Pancreas (tissue), 10 donors: ENCODE measurements at regions not wholly inside any gene's neighbourhood (a gene's known extent, or its start where the extent isn't known, plus 50 kb on each side); places are given as distances from the start of the nearest gene placed in this dataset.

ENCODE experiments used
- ATAC-seq, 4 donors: fragments of 200-7000 bp; cut with Tn5 transposase; one replicate each; pipeline versions ENCODE4 v1.8.0 to v1.9.1; 2020; ENCODE audit warnings: mild to moderate bottlenecking in 4 of 4, moderate library complexity in 4 of 4
- DNase-seq, 6 donors: peaks; one replicate each; pipeline ENCODE4 v3.0.0-alpha.2; 2020
- FAIRE-seq: peaks from 2 replicates; lab custom pipeline; 2012; peaks lifted over from hg19 to GRCh38; lab: Jason Lieb, UNC
- H3K27ac ChIP-seq, 4 donors: fragments of 200-600 bp; sonication (generic); 1 replicate in 3 of 4; 2 replicates in 1 of 4; pipeline versions ENCODE4 v1.5.0 to v1.8.0; 2020
- H3K27me3 ChIP-seq, 4 donors: fragments of 200-600 bp; one replicate each; pipeline ENCODE4 v1.8.0; 2021
- H3K36me3 ChIP-seq, 3 donors: fragments of 200-600 bp; sonication (generic) in 1 of 3; one replicate each; pipeline versions ENCODE4 v1.5.0 to v1.8.0; 2020 to 2021
- H3K4me1 ChIP-seq, 3 donors: fragments of 200-600 bp; one replicate each; pipeline ENCODE4 v1.8.0; 2021
- H3K4me3 ChIP-seq, 4 donors: fragments of 200-600 bp; sonication (generic) in 2 of 4; one replicate each; pipeline versions ENCODE4 v1.5.0 to v1.8.0; 2020 to 2021
- H3K9me3 ChIP-seq, 4 donors: fragments of 200-600 bp; one replicate each; pipeline ENCODE4 v1.8.0; 2021
- WGBS, 2 donors: extraction: QIAGEN DNeasy Blood & Tissue Kit; methylation state at CpG; one replicate each; pipeline ENCODE4 v1.1.7; 2013; 5-methylcytosine and 5-hydroxymethylcytosine counted together
- intact Hi-C, 3 donors: fragments of 100-400 bp; cut with DNase I; formaldehyde crosslinking; loops; one replicate each; pipeline versions ENCODE4 v1.11.1 to v1.14.2; 2022
- TF ChIP-seq, protein P1 (sequence below), 4 donors: fragments of 200-600 bp; sonication (generic) in 3 of 4; IDR thresholded peaks; one replicate each; pipeline versions ENCODE4 v1.5.0 to v1.8.0; 2021; ENCODE audit warnings: antibody characterized with exemption in 4 of 4
- donor health status: healthy with polysubstance abuse.
- donor health status: DM: no; HTN: no; CAD: no; lungs with moderate emphysema.
- donor health status: DM: no; HTN: no; CAD: no.
- donor health status: control.
- donor health status: control.
- donor health status: Bipolar disorder and iron deficiency.
- donor health status: DM: yes; HTN: yes; CAD: no.
- donor health status: DM: no; HTN: no; CAD: no.
- donor health status: DM: no; HTN: no; CAD: no.
- donor health status: DM: yes; HTN: yes; CAD: no.

GRCh38 chr2:64342195-64343099 is 111.5 kb upstream of the LGALSL start:
- intact Hi-C loops, result no loop called here
- Histone ChIP-seq H3K4me3 (no peak overlapping the region), H3K36me3 (no peaks in the 10 kb centered on the region), H3K27me3 (no peaks in the 10 kb centered on the region), H3K4me1 (no peaks in the 10 kb centered on the region), H3K27ac (no peak overlapping the region), H3K9me3 (no peaks in the 10 kb centered on the region)
- no peak for FAIRE-seq
- TF ChIP-seq, protein P1, sequence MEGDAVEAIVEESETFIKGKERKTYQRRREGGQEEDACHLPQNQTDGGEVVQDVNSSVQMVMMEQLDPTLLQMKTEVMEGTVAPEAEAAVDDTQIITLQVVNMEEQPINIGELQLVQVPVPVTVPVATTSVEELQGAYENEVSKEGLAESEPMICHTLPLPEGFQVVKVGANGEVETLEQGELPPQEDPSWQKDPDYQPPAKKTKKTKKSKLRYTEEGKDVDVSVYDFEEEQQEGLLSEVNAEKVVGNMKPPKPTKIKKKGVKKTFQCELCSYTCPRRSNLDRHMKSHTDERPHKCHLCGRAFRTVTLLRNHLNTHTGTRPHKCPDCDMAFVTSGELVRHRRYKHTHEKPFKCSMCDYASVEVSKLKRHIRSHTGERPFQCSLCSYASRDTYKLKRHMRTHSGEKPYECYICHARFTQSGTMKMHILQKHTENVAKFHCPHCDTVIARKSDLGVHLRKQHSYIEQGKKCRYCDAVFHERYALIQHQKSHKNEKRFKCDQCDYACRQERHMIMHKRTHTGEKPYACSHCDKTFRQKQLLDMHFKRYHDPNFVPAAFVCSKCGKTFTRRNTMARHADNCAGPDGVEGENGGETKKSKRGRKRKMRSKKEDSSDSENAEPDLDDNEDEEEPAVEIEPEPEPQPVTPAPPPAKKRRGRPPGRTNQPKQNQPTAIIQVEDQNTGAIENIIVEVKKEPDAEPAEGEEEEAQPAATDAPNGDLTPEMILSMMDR (IDR thresholded peaks at IDR 0.05), result no peak
- DNase-seq, result no peak
- WGBS, 2 donors, result 71 to 77% methylated on average over 6 of the region's 6 CpGs
- no peak for ATAC-seq

DNA sequence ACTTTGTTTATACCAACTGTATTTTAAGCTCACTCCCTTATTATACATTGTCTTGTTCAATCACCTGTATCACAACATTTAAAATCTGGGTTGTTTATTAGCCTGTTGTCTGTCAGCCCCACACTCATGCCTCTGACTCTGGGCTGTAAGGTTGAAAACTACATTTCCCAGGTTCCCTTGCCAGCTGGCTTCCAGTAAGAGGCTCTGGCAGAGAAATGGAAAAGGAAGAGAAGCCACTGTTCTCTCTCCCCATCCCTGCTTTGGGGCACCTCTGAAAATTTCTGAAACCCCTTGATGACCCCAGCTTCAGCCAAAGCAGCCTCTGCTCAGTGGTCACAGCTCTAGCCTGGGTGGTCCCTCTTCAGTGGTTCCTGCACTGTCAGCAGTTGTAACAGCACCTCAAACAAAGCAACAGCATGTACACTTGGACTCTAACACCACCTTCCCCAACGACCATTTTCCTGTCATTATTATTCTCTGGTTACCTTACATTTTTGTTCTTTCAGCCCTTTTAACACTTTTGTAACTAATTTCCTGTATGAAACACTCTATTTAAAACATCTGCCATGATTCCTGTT is 108.9 kb upstream of the LGALSL start:
- FAIRE-seq (no peak), DNase-seq (no peak), ATAC-seq (peak in 2 of 4 donors; percentile 54 to 68)
- intact Hi-C loops, result no loop called here
- TF ChIP-seq, protein P1 (IDR thresholded peaks at IDR 0.05), result no peak
- Histone ChIP-seq H3K36me3 (no peaks in the 10 kb centered on the region), H3K4me1 (no peaks in the 10 kb centered on the region), H3K27me3 (no peaks in the 10 kb centered on the region), H3K4me3 (no peak overlapping the region), H3K27ac (no peak overlapping the region), H3K9me3 (no peaks in the 10 kb centered on the region)
- WGBS, 2 donors, result 8 to 27% methylated on average over 1 of the region's 1 CpG

DNA sequence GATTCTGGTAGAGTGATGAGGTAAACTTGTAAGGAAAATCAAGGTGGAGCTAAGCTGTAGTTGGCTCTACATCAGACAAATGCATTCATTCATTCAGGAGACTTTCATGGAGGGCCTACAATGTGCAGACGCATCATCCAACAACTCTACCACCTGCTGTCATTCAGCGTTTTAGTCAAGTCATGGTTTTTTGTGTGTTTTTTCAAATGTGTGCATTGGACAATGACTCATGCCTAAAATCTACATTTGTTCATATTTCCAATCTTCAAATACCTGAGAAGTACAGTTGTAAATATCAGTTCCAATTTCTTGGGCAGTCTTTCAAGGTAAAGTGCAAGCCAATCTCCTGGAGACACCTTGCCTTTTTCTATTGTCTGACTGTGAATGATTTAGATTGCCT is 108.0 kb upstream of the LGALSL start:
- TF ChIP-seq, protein P1 (IDR thresholded peaks at IDR 0.05), result no peak
- Histone ChIP-seq H3K36me3 (no peaks in the 10 kb centered on the region), H3K4me1 (no peaks in the 10 kb centered on the region), H3K27me3 (no peaks in the 10 kb centered on the region), H3K9me3 (no peaks in the 10 kb centered on the region), H3K4me3 (no peak overlapping the region), H3K27ac (no peak overlapping the region)
- no peak for DNase-seq
- FAIRE-seq, result no peak
- no peak for ATAC-seq
- intact Hi-C loops, result no loop called here
- WGBS, 2 donors, result 87 to 91% methylated on average over 2 of the region's 2 CpGs

DNA sequence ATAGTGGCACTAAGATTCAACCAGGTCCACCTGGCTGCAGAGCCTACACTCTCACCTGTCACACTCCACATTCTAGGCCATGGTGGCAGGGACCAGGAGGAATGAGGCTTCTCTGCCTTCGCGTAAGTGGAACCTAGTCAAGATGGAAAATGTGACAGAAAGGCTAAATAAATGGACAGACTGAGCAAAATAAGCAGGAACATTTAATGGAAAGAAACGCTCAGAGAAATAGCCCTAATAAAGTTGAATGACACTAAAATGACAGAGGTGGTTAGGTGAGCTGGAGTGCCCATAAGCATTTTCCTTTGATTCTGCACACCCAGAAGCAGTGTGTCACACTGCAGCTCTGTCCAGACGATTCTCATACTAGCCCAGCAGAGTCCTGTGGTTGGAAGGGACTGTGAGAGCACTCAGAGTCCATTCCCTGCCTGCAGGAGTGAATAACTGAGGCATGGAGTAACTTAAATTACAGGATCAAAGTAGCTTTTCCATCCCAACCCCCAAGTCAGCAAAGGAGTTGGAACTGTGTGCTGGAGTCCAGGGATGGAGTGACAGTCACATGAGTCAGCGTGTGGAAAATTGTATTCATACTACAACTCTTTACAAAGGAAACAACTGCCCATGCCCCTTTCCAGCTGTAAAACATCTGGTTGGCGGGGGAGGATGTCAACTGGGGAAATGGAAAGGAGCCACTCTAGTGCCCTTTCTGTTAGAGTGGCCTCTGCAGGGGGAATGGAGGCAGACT is 105.4 kb upstream of the LGALSL start:
- Histone ChIP-seq H3K27me3 (no peaks in the 10 kb centered on the region), H3K9me3 (no peaks in the 10 kb centered on the region), H3K4me3 (no peak overlapping the region), H3K4me1 (no peaks in the 10 kb centered on the region), H3K36me3 (no peaks in the 10 kb centered on the region), H3K27ac (no peak overlapping the region)
- ATAC-seq (no peak), FAIRE-seq (no peak), DNase-seq (no peak)
- intact Hi-C loops, result no loop called here
- TF ChIP-seq, protein P1 (IDR thresholded peaks at IDR 0.05), result no peak
- WGBS, 2 donors, result 78 to 83% methylated on average over 6 of the region's 6 CpGs
